Mononuclear cell (primary cell): ENCODE measurements at regions not wholly inside any gene's neighbourhood (a gene's known extent, or its start where the extent isn't known, plus 50 kb on each side); places are given as distances from the start of the nearest gene placed in this dataset.
"Not testable (repeated sequence)": the region's sequence is repeated elsewhere in the genome, so short reads cannot be mapped to it uniquely, and the experiment has no call there.

Experiments
- H3K27me3 ChIP-seq: 2 replicates; pipeline ENCODE4 v1.6.0; 2011; ENCODE audit warnings: low read length, control low read depth; ENCODE audit not compliant: insufficient read depth
- H3K4me1 ChIP-seq: 2 replicates; pipeline ENCODE4 v1.5.1; 2011; ENCODE audit warnings: mild to moderate bottlenecking, low read length, control low read depth; ENCODE audit not compliant: insufficient read depth
- H3K4me3 ChIP-seq: 2 replicates; pipeline ENCODE4 v1.5.1; 2011; ENCODE audit warnings: mild to moderate bottlenecking, low read length, moderate library complexity
- H3K9me3 ChIP-seq: 2 replicates; pipeline ENCODE4 v1.5.1; 2011; ENCODE audit warnings: low read depth, mild to moderate bottlenecking, control low read depth, low read length

DNA sequence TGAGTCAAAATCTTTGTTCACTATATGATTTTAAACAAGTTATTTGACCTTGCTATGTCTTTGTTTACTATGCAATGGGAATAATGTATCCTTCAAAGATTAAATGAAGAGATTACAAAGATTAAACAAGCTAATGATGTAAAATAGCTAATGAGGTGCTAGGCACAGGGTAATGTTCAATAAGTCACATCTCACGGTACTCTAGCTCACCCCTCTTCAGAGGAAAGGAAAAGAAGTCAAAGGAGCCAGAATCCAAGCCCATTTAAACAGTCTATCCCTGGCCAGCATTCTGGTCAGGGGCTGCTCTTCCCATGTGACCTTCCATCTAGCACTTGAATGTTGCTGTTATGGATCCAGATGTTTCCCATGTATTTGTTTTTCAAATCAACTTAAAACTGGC, 412.4 kb upstream of the CAMK1G start:
- H3K9me3 ChIP-seq = peaks cover 2% of the 10 kb centered on the region
- H3K4me3 ChIP-seq = no peak overlapping the region
- H3K27me3 ChIP-seq = no peaks in the 10 kb centered on the region
- no peaks in the 10 kb centered on the region for H3K4me1 ChIP-seq

- Histone ChIP-seq H3K27me3 (no peaks in the 10 kb centered on the region), H3K9me3 (no peaks in the 10 kb centered on the region), H3K4me1 (no peaks in the 10 kb centered on the region), H3K4me3 (no peak overlapping the region)
Measured at GRCh38 chr1:209172286-209172685, 411.2 kb upstream of the CAMK1G start.

DNA sequence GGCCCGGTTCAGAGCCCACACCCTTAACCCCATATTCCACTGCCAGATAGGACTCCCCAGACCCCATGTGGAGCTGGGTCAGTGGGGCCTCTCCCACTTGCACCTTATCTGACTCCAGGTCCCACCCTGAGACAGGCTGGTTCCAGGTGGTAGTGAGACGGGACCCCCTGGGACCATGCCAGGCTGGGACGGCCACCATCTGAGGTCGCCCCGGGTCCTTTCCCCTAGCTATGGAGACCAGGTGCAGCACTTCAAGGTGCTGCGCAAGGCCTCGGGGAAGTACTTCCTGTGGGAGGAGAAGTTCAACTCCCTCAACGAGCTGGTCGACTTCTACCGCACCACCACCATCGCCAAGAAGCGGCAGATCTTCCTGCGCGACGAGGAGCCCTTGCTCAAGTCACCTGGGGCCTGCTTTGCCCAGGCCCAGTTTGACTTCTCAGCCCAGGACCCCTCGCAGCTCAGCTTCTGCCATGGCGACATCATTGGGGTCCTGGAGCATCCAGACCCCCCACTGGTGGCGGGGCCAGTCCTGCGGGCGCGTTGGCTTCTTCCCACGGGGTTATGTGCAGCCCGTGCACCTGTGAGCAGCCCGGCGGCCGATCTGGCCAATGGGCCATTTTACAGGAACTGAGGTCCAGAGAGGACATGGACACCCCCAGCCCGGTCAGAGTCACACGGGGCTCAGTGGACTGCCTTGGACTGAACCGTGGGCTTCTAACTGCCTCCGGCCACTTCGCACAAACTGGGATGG, 410.5 kb upstream of the CAMK1G start:
- not testable (repeated sequence) for H3K4me1 ChIP-seq, H3K9me3 ChIP-seq, H3K4me3 ChIP-seq, H3K27me3 ChIP-seq

DNA sequence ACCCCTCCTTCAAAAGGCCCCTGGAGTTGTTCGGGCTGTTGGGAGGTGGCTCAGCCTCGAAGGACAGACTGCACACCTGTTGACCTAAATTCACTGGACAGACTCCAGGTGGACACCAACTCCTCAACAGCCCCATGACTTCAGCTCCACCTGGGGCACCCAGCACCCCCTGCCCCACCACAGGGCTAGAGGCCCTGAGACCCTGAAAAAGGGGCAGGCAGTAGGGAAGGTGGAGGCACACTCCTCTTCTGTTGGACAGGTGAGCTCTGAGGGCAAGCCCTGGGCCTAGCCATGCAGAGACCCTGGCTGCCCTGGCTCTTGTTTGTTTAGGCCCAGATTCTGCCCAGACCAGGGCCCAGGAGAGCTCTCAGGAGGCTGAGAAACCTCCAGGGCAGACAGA, 409.7 kb upstream of the CAMK1G start:
- not testable (repeated sequence) for H3K27me3 ChIP-seq, H3K9me3 ChIP-seq, H3K4me3 ChIP-seq, H3K4me1 ChIP-seq

- H3K4me1 ChIP-seq = no peaks in the 10 kb centered on the region
- no peak overlapping the region for H3K4me3 ChIP-seq
- no peaks in the 10 kb centered on the region for H3K27me3 ChIP-seq
- H3K9me3 ChIP-seq = no peaks in the 10 kb centered on the region
Measured at GRCh38 chr1:209176866-209177430, 406.6 kb upstream of the CAMK1G start.

GRCh38 chr1:209183195-209183594, 400.3 kb upstream of the CAMK1G start:
- no peaks in the 10 kb centered on the region for H3K9me3 ChIP-seq
- no peaks in the 10 kb centered on the region for H3K27me3 ChIP-seq
- no peak overlapping the region for H3K4me3 ChIP-seq
- no peaks in the 10 kb centered on the region for H3K4me1 ChIP-seq

- Histone ChIP-seq H3K4me1 (no peaks in the 10 kb centered on the region), H3K4me3 (no peak overlapping the region), H3K9me3 (no peaks in the 10 kb centered on the region), H3K27me3 (no peaks in the 10 kb centered on the region)
Measured at GRCh38 chr1:209187589-209187988, 395.9 kb upstream of the CAMK1G start.

DNA sequence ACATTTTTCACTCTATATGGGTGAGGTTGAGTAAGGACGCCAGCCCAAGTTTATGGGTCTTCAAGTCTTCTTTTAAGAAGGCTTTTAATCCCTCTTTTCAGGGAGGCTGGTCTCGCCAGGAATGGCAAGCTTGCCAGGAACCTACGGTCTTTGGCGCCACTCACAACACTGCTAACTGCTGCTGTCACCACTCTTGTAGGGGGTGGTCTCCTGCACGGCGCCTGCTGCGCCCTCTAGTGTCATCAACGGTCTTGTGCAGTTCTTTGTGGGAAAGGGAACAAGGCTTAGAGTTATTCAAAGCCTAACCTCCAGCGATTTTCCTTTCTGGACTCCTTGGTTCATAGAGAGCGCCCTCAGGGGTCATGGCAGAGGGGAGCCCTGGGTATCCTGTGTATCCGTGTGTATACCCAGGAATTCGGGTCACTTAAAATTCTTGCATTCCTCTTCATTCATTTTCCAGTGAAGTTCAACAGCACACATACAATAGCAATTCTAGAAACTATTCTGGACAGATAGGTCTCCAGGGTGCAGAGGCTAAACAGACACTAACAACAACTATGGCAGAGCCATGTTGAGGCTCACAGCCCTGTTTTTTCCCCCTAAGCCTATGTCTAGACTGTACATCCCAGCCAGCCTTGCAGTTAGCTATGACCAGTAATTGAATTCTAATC, 392.8 kb upstream of the CAMK1G start:
- no peaks in the 10 kb centered on the region for H3K27me3 ChIP-seq
- H3K4me1 ChIP-seq = no peaks in the 10 kb centered on the region
- peaks cover 8% of the 10 kb centered on the region for H3K9me3 ChIP-seq
- no peak overlapping the region for H3K4me3 ChIP-seq

GRCh38 chr1:209191262-209191634, 392.3 kb upstream of the CAMK1G start:
- Histone ChIP-seq H3K27me3 (no peaks in the 10 kb centered on the region), H3K9me3 (peaks cover 14% of the 10 kb centered on the region), H3K4me3 (no peak overlapping the region), H3K4me1 (no peaks in the 10 kb centered on the region)

- peaks cover 22% of the 10 kb centered on the region for H3K9me3 ChIP-seq
- no peak overlapping the region for H3K4me3 ChIP-seq
- H3K27me3 ChIP-seq = no peaks in the 10 kb centered on the region
- H3K4me1 ChIP-seq = no peaks in the 10 kb centered on the region
Measured at GRCh38 chr1:209196140-209196539, 387.4 kb upstream of the CAMK1G start.

DNA sequence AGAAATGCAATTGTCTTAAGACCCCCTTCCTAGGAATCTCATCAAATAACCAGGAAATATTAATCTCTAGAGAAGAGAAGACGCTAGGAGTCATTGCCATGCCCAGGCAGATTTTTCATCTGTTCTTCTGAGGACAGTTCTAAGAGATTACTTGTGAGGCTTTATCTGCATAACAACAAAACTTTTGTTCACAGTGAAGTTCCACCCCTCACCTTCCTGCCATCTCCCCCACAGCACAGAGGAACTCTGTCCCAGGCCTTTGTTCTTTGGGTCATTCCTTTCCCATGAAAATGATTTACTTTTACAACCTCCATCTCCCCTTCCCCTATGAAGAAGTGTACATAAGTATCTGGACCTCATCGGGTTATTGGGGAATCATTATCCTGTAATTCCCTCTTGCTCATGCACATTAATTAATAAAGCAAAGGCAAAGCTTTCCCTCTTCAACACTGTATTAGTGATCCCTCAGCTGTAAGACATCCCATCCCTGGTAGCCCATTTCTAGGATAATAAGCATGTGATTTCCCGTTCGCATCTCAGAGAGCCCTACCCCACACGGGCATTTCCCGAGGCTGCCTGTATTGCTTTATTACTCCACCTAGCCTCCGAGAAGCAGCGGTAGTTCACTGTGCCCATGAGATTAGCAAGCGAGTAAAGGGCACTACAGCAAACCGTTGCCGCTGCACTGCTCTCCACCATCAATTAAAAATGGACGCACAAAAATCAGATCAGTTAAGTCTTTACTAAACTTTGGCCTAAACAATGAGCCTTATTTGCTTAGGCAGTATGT, 384.4 kb upstream of the CAMK1G start:
- Histone ChIP-seq H3K4me3 (no peak overlapping the region), H3K27me3 (no peaks in the 10 kb centered on the region), H3K4me1 (no peaks in the 10 kb centered on the region), H3K9me3 (peaks cover 22% of the 10 kb centered on the region)

DNA sequence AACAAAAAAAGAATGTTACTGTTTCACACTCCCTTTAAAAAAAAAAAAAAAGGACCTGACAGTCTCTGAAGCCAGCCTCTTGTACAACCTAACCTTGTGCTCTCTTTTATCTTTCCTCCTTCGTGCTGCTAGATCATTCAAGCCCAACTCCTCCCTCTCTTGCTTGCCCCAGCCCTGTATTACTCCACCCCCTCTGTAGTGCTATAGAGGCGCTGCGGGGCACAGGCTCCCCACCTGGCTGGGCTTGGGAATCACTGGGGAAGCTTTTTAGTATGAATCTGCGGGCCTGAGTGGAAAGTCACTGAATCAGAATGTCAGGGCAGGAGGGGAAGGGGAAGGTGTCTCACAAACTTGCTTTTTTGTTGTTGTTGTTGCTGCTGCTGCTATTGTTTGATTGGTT, 383.7 kb upstream of the CAMK1G start:
- H3K4me1 ChIP-seq = no peaks in the 10 kb centered on the region
- no peak overlapping the region for H3K4me3 ChIP-seq
- H3K27me3 ChIP-seq = no peaks in the 10 kb centered on the region
- H3K9me3 ChIP-seq = peaks cover 22% of the 10 kb centered on the region

- H3K4me3 ChIP-seq, H3K4me1 ChIP-seq, H3K27me3 ChIP-seq, H3K9me3 ChIP-seq: not testable (repeated sequence)
Measured at GRCh38 chr1:209202321-209202720, 381.2 kb upstream of the CAMK1G start.

- Histone ChIP-seq H3K9me3 (no peaks in the 10 kb centered on the region), H3K4me3 (no peak overlapping the region), H3K4me1 (no peaks in the 10 kb centered on the region), H3K27me3 (peaks cover 14% of the 10 kb centered on the region)
Measured at GRCh38 chr1:209202830-209203532, 380.5 kb upstream of the CAMK1G start.

DNA sequence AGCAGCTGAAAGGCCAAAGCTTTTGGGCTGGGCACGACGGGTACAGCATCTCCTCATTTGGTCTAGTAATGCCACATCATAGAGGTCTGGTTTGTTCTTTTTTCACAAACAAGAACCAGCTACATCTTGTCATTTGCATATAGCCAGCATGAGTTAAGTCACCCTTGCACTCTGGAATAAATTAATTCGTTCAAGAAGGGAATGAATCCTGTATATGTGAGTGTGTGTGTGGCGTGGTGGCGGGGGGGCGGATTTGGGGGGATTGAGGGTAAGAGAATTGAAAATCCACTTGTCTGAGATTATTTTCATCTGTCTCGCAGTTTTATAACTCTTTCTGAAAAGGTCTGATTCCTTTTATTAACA, 380.0 kb upstream of the CAMK1G start:
- Histone ChIP-seq H3K27me3 (peaks cover 20% of the 10 kb centered on the region), H3K9me3 (no peaks in the 10 kb centered on the region), H3K4me1 (no peaks in the 10 kb centered on the region), H3K4me3 (no peak overlapping the region)
